Stimulated activated CD8-positive, alpha-beta memory T cell treated with anti-CD3 and anti-CD28 coated beads, Interleukin-7, amount 100 ng/mL, for 48 hours (primary cell): ENCODE measurements at regions not wholly inside any gene's neighbourhood (a gene's known extent, or its start where the extent isn't known, plus 50 kb on each side); places are given as distances from the start of the nearest gene placed in this dataset.
"Not testable (repeated sequence)": the region's sequence is repeated elsewhere in the genome, so short reads cannot be mapped to it uniquely, and the experiment has no call there.

Experiments used
- DNase-seq, 2 donors: peaks; one replicate each; pipeline ENCODE4 v3.0.0-alpha.2; 2020; ENCODE audit warnings: low read depth in 1 of 2; ENCODE audit errors: extremely low read depth in 1 of 2

DNA sequence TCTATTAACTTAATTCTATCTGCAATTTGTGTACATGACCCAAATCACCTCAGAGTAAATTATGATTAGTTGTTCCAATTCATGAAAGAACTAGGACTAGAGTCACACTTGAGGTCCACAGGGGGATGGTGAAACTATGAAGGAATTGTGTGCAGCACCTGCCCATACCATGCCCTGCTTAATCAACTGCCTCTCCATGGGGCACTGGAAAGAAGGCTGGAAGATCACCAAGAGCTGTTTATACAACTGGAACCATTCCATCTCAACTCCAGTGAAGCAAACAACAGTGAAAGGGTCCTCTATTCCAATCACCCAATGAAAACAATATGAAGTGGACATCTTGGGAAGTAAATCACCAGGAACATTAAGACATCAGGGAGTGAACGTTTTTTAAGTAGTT, 98.7 kb upstream of the SEMA3D start:
- no peak for DNase-seq

DNA sequence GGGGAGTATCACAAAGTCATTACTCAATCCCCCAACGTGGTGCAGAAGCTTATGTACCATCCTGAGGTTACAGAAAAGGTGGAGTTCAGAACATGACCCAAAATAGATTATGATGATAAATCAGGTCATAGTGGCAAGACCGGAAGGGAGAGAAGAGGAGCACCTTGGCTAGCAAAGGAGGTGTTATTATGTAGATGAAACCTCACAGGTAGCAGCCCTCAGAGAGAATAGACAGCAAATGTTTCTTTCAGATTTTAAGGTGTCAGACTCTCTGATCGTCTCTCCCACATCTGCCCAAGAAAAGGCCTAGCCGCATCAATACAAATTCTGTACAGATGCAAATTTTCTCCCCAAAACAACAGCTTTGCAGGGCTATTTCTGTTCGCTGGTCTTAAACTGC, 88.3 kb upstream of the SEMA3D start:
- DNase-seq, result no peak

DNA sequence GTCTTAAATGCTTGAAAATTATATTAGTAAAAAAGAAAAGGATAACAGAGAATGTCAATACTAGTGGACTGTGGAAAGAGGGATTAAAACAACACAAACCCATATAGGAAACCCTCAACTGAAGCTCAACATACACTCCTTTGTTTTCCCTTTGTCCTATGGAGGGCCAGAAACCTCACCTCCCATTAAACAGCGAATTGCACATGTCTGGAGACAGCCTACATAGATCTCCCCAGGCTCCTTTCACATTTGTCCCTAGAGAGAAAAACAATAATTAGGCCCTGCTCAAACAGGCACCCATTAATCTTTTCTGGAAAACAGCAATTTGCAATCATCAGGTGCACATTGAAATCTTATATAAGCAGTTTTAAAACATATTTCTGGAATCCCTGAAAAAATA, 87.6 kb upstream of the SEMA3D start:
- DNase-seq, result no peak

DNA sequence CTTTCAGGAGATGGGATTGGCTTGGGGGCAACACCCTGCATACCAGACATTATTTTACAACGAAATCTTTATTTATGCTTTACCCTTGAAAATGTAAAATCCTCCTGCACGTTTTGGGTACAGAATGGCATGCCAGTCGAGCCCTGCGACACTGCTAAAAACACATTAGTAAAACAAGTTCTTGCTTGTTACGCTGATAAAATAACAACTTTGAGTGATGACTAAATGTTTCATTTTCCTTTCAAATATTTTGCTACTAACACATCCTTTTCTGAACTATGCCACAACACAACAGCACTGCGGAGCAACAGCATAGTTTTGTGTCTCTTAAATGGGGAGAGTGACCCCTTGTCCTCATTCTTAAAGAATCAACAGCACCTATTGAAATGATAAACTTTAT, 76.0 kb upstream of the SEMA3D start:
- DNase-seq, result no peak

DNA sequence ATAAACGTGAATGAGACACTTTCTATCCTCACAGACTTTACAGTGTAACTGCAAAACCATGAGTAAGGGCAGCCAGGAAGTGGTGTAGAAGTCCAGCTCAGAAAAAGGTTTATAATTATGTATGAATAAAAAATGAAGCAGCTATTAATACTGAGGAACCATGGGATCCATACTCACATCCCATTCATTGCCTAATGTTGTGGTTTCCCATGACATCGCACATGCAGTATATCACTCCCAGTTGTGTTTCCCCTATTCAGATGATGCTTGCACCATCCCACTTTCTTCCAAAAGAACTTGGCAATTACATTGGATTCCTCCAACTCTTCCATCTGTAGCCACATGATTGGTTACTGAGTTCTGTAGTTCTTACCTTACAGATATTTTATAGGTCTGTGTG, 74.5 kb upstream of the SEMA3D start:
- no peak for DNase-seq

DNA sequence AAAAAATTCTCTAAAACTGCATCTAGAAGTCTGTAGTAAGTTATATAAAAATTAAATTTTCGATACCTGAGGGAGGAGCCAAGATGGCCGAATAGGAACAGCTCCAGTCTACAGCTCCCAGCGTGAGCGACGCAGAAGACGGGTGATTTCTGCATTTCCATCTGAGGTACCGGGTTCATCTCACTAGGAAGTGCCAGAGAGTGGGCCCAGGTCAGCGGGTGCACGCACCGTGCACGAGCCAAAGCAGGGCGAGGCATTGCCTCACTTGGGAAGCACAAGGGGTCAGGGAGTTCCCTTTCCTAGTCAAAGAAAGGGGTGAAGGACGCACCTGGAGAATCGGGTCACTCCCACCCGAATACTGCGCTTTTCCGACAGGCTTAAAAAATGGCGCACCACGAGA, 62.9 kb upstream of the SEMA3D start:
- not testable (repeated sequence) for DNase-seq

DNA sequence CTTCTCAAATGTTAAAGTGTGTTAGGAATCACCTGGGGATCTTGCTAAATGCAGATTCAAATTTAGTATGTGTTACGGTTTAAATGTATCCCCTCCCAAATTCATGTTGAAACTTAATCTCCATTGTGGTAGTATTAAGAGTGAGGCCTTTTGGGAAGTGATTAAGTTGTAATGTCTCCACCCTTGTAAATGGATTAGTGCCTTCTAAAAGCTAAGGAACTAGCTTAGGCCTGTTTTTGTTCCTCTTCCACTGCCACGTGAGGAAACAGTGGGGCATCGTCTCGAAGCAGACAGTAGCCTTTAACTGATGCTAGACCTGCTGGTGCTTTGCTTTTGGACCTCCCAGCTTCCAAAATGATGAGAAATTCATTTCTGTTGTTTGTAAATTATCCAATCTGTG, 52.3 kb upstream of the SEMA3D start:
- no peak for DNase-seq

DNA sequence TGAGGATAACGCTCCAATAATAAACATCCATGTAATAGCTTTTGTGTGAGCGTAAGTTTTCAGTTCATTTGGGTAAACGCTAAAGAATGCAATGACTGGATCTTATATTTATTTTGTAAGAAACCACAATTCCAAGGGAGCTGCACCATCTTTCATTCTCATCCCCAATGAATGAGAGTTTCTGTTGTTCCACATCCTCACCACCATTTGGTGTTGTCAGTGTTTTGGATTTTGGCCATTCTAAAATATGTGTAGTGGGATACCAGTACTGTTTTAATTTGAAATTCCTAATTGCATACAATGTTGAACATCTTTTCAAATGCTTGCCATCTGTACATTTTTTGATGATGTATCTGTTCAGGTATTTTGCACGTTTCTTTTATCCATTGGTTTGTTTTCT, 50.9 kb upstream of the SEMA3D start:
- no peak for DNase-seq
